ENCODE measurements at regions not wholly inside any gene's neighbourhood (a gene's known extent, or its start where the extent isn't known, plus 50 kb on each side); places are given as distances from the start of the nearest gene placed in this dataset.

- DNase-seq, result no peak
These were observed 188.4 kb downstream of the ABCC12 start for GRCh38 chr16:47967374-47967773.

- DNase-seq, result no peak
These were observed 189.5 kb downstream of the ABCC12 start for GRCh38 chr16:47966325-47966724.

- no peak for DNase-seq
These were observed 190.4 kb downstream of the ABCC12 start for GRCh38 chr16:47965439-47965838.

GRCh38 chr16:47958726-47959125 is 197.1 kb downstream of the ABCC12 start:
- no peak for DNase-seq

- DNase-seq, result no peak
These were observed 198.9 kb downstream of the ABCC12 start for GRCh38 chr16:47956916-47957315.

GRCh38 chr16:47949714-47950113 is 206.1 kb downstream of the ABCC12 start:
- no peak for DNase-seq

GRCh38 chr16:47949276-47949675 is 206.5 kb downstream of the ABCC12 start:
- DNase-seq, result no peak

- no peak for DNase-seq
These were observed 208.1 kb downstream of the ABCC12 start for GRCh38 chr16:47947723-47948122.

GRCh38 chr16:47946092-47946491 is 209.7 kb downstream of the ABCC12 start:
- no peak for DNase-seq

GRCh38 chr16:47944589-47944988 is 211.2 kb downstream of the ABCC12 start:
- no peak for DNase-seq

- no peak for DNase-seq
These were observed 212.6 kb downstream of the ABCC12 start for GRCh38 chr16:47943235-47943634.

GRCh38 chr16:47940466-47940865 is 215.3 kb downstream of the ABCC12 start:
- no peak for DNase-seq

GRCh38 chr16:47939680-47940079 is 216.1 kb downstream of the ABCC12 start:
- no peak for DNase-seq

GRCh38 chr16:47938272-47938671 is 217.5 kb downstream of the ABCC12 start:
- no peak for DNase-seq

- DNase-seq, result no peak
These were observed 227.8 kb downstream of the ABCC12 start for GRCh38 chr16:47928008-47928407.

GRCh38 chr16:47927330-47927729 is 228.5 kb downstream of the ABCC12 start:
- no peak for DNase-seq

GRCh38 chr16:47925811-47926460 is 229.9 kb downstream of the ABCC12 start:
- DNase-seq, result no peak

GRCh38 chr16:47924950-47925349 is 230.8 kb downstream of the ABCC12 start:
- no peak for DNase-seq

GRCh38 chr16:47921535-47921934 is 234.3 kb downstream of the ABCC12 start:
- no peak for DNase-seq

- no peak for DNase-seq
These were observed 235.1 kb downstream of the ABCC12 start for GRCh38 chr16:47920709-47921108.

- DNase-seq, result no peak
These were observed 238.7 kb downstream of the ABCC12 start for GRCh38 chr16:47917118-47917517.

GRCh38 chr16:47916266-47916665 is 239.5 kb downstream of the ABCC12 start:
- no peak for DNase-seq

GRCh38 chr16:47907109-47907508 is 248.7 kb downstream of the ABCC12 start:
- no peak for DNase-seq

- no peak for DNase-seq
These were observed 250.0 kb downstream of the ABCC12 start for GRCh38 chr16:47905771-47906170.

GRCh38 chr16:47904691-47905090 is 251.1 kb downstream of the ABCC12 start:
- no peak for DNase-seq

All from activated effector memory CD4-positive, alpha-beta T cell treated with anti-CD3 and anti-CD28 coated beads, Interleukin-2, amount 50 U/mL, for 16 hours (primary cell).